T47D (cell line): ENCODE measurements at regions not wholly inside any gene's neighbourhood (a gene's known extent, or its start where the extent isn't known, plus 50 kb on each side); places are given as distances from the start of the nearest gene placed in this dataset.

Experiments used
- DNase-seq, 2 experiments: peaks; one replicate each; pipeline versions ENCODE4 v3.0.0 to v3.0.0-alpha.2; 2011 to 2012; ENCODE audit warnings: low read depth in 1 of 2, low spot score in 1 of 2
- JUND ChIP-seq: IDR thresholded peaks from 2 replicates; pipeline ENCODE4 v1.6.1; 2012; ENCODE audit warnings: low read depth
- in situ Hi-C: cut with HindIII; loops from 2 replicates; pipeline ENCODE4 v1.10.0; 2016; ENCODE audit warnings: low sequenced_read_pairs, low pct_unique_long_range_greater_than_20kb

GRCh38 chr5:56722317-56722716 lies 93.0 kb upstream of the MAP3K1 start:
- in situ Hi-C loops = no loop called here
- DNase-seq = no peak
- TF ChIP-seq JUND = no peak

GRCh38 chr5:56717253-56717987 lies 97.9 kb upstream of the MAP3K1 start:
- peak; percentile 46 to 62 for DNase-seq
- TF ChIP-seq JUND = no peak
- in situ Hi-C loops = no loop called here

DNA sequence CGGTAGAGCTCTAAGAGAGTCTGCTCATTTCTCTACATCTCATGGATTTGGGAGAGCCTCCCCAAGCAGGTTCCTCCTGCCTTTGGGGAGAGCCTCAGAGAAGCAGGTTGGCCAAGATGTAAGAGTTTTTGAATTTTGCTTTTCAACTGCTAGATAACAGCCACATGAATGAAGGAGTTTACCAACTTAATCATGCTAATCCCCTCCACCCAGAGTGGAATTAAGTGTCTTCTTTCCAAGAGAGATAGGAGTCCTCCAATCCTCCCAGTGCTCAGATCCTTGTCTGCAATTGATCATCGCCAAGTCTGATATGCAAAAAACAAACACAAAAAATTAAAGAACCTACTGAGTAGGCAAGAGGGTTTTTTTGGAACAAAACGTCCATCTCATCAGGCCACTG lies 99.4 kb upstream of the MAP3K1 start:
- no peak for DNase-seq
- TF ChIP-seq JUND = no peak
- in situ Hi-C loops = no loop called here

DNA sequence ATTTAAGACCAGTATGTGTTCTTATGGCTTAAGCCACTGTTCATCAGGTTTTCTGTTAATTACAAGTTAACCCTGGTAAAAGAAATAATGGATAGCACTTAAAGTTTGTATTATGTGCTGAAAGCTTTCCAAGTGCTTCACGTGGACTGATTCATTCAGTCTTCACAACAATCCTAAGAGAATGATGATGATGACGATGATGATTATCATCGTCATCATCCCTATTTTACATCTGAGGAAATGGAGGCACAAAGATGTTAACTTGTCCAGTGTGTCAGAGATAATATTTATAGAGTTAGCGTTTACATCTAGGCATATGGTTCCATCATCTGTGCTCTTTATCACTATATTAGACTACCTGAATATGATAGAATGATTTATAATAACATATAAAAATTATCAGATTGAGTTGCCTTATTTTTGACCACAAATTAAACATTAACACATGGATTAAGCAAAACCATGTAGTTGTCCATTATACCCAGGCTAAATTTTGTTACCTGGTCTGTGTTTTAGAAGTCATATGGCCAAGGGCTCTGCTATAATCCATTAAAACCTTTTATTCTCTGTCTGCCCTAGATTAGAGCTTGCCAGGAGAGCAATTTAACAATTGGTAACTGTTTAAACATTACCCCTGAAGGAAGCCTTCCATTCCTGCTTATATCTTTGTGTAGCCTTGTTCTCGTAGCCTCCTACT lies 102.3 kb upstream of the MAP3K1 start:
- TF ChIP-seq JUND = no peak
- in situ Hi-C loops = no loop called here
- no peak for DNase-seq

GRCh38 chr5:56710826-56711590 lies 104.3 kb upstream of the MAP3K1 start:
- no peak for DNase-seq
- in situ Hi-C loops = no loop called here
- no peak for TF ChIP-seq JUND

DNA sequence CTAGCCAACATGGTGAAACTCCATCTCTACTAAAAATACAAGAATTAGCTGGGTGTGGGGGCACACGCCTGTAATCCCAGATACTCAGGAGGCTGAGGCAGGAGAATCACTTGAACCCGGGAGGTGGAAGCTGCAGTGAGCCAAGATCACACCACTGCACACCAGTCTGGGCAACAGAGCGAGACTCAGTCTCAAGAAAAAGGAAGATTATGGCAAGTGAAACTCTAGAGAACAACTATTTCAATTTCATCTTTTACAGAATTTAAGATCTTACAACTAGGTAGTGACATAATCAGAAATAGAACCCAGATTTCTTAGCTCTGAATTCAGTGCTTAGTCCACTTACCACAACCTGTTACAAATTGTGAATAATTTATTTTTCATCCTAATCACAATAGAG lies 108.8 kb upstream of the MAP3K1 start:
- no peak for DNase-seq
- in situ Hi-C loops = no loop called here
- no peak for TF ChIP-seq JUND

GRCh38 chr5:56705217-56705616 lies 110.1 kb upstream of the MAP3K1 start:
- DNase-seq = no peak
- TF ChIP-seq JUND = no peak

DNA sequence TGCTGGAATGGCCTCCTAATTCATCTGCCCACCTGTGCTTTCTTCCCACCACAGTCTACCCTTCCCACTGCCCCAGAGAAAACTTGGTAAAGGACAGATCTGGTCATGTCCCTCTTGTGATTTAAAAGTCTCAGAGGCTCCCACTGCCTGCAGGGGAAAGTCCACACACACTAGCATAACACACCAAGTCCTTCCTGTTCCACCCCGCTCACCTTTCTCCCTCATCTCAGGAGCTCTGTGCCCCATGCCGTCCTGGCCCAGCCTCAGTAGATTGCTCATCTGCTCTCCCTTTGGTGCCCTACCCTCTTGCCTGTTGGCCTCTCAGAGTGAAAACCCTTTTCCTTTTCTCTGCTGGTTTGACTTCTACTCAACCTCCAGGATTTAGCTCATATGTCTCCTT lies 111.4 kb upstream of the MAP3K1 start:
- no peak for DNase-seq
- TF ChIP-seq JUND = no peak
- in situ Hi-C loops = no loop called here

More at GRCh38 chr5:56705217-56705616, 110.1 kb upstream of the MAP3K1 start:
- in situ Hi-C loops = no loop called here

GRCh38 chr5:56700711-56701110 lies 114.6 kb upstream of the MAP3K1 start:
- in situ Hi-C loops = no loop called here
- TF ChIP-seq JUND = no peak
- no peak for DNase-seq

DNA sequence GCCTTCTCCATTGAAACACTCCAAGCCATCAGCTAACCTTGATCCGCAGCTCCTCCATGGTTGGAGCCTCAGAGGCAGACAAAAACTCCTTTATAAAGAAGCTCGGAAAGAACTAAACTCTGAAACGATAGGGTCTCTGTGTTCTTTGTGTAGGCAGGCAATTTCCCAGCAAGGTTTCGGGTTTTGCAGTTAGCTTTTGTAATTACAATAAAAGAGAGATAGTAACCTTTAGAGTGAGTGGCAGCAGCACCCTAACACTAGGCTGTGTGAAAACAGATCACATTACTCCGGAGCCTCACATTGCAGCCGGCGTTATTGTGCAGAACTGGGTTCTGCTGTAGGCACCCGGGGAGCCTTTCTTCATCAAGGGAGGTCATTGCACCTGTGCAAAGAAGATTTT lies 115.8 kb upstream of the MAP3K1 start:
- no peak for TF ChIP-seq JUND
- no peak for DNase-seq
- in situ Hi-C loops = no loop called here

DNA sequence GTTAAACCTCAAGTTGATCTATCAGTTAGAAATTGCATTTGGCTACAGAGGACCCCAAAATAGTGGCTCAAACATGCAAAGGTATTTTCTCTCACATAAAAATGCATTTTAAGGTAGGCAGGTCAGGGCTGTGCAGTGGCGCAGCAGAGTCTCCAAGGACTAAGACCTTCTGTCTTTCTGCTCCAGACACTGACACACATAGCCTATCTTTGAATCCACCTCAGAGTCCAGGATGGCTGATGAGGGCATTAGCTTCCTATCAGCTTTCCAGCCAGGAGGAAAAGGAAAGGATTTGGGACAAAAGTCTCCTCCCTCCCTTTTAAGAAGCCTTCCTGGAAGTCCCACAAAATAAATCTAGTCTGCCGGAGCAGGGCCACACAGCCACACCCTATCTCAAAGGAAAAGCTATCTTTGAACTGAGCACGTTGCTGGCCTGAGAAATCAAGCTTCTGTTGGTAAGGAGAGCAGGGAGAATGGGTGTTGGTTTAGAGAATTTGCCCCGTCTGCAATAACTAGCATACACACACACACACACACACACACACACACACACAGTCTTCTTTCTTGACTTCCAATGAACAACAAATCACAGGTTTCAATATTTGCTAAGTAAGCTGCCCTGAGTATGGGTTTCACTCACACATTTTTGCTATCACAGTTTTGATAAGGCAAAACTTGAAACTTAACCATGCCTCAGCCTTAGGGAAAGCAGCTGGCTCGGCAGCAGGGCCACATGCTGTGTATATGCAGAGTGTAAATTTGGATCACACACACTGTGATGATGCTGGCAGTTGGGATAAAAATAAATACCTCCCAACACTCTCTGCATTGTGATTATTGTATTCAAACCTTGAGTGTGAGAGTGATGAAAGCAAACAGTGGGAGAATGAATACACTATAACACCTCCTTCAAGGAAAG lies 116.6 kb upstream of the MAP3K1 start:
- no peak for DNase-seq
- TF ChIP-seq JUND = no peak
- in situ Hi-C loops = no loop called here

- in situ Hi-C loops = no loop called here
- no peak for DNase-seq
- no peak for TF ChIP-seq JUND
These were observed 118.4 kb upstream of the MAP3K1 start for GRCh38 chr5:56696900-56697299.
